ENCODE measurements at regions not wholly inside any gene's neighbourhood (a gene's known extent, or its start where the extent isn't known, plus 50 kb on each side); places are given as distances from the start of the nearest gene placed in this dataset.
"Not testable (repeated sequence)": the region's sequence is repeated elsewhere in the genome, so short reads cannot be mapped to it uniquely, and the experiment has no call there.

GRCh38 chr6:114862064-114862463 lies 519.2 kb upstream of the HS3ST5 start:
- Histone ChIP-seq H2AFZ (ENCODE audit: low read length, unreplicated experiment) (no peak overlapping the region), H3K27me3 (ENCODE audit: insufficient read depth, low read length) (no peaks in the 10 kb centered on the region), H3K27ac (ENCODE audit: low read depth, low read length) (no peak overlapping the region)

GRCh38 chr6:114844359-114844758 lies 501.5 kb upstream of the HS3ST5 start:
- Histone ChIP-seq H3K27me3 (ENCODE audit: insufficient read depth, low read length) (no peaks in the 10 kb centered on the region), H3K36me3 (ENCODE audit: insufficient read depth, low read length) (no peaks in the 10 kb centered on the region), H2AFZ (ENCODE audit: low read length, unreplicated experiment) (no peak overlapping the region), H3K27ac (ENCODE audit: low read depth, low read length) (no peak overlapping the region), H3K4me3 (ENCODE audit: low read depth, low read length) (no peak overlapping the region), H3K4me1 (ENCODE audit: control insufficient read depth, insufficient read depth, low read length, unreplicated experiment) (no peaks in the 10 kb centered on the region), H3K79me2 (ENCODE audit: control insufficient read depth, insufficient read depth, low read length, unreplicated experiment) (no peaks in the 10 kb centered on the region)

More at GRCh38 chr6:114862064-114862463, 519.2 kb upstream of the HS3ST5 start:
- H3K36me3 ChIP-seq (ENCODE audit: insufficient read depth, low read length): no peaks in the 10 kb centered on the region
- H3K4me1 ChIP-seq (ENCODE audit: control insufficient read depth, insufficient read depth, low read length, unreplicated experiment): no peaks in the 10 kb centered on the region
- H3K79me2 ChIP-seq (ENCODE audit: control insufficient read depth, insufficient read depth, low read length, unreplicated experiment): no peaks in the 10 kb centered on the region
- no peak overlapping the region for H3K4me3 ChIP-seq (ENCODE audit: low read depth, low read length)

- Histone ChIP-seq H3K27me3 (ENCODE audit: insufficient read depth, low read length) (no peaks in the 10 kb centered on the region), H3K79me2 (ENCODE audit: control insufficient read depth, insufficient read depth, low read length, unreplicated experiment) (no peaks in the 10 kb centered on the region), H3K4me1 (ENCODE audit: control insufficient read depth, insufficient read depth, low read length, unreplicated experiment) (no peaks in the 10 kb centered on the region), H3K36me3 (ENCODE audit: insufficient read depth, low read length) (no peaks in the 10 kb centered on the region), H3K27ac (ENCODE audit: low read depth, low read length) (no peak overlapping the region), H3K4me3 (ENCODE audit: low read depth, low read length) (no peak overlapping the region), H2AFZ (ENCODE audit: low read length, unreplicated experiment) (no peak overlapping the region)
These were observed 496.2 kb upstream of the HS3ST5 start for GRCh38 chr6:114839019-114839418.

GRCh38 chr6:114833211-114833610 lies 490.4 kb upstream of the HS3ST5 start:
- no peaks in the 10 kb centered on the region for H3K27me3 ChIP-seq (ENCODE audit: insufficient read depth, low read length)
- no peaks in the 10 kb centered on the region for H3K79me2 ChIP-seq (ENCODE audit: control insufficient read depth, insufficient read depth, low read length, unreplicated experiment)
- no peak overlapping the region for H3K27ac ChIP-seq (ENCODE audit: low read depth, low read length)
- H3K4me1 ChIP-seq (ENCODE audit: control insufficient read depth, insufficient read depth, low read length, unreplicated experiment): no peaks in the 10 kb centered on the region
- H3K36me3 ChIP-seq (ENCODE audit: insufficient read depth, low read length): no peaks in the 10 kb centered on the region
- H3K4me3 ChIP-seq (ENCODE audit: low read depth, low read length): no peak overlapping the region
- H2AFZ ChIP-seq (ENCODE audit: low read length, unreplicated experiment): no peak overlapping the region

- no peak overlapping the region for H3K4me3 ChIP-seq (ENCODE audit: low read depth, low read length)
These were observed 487.7 kb upstream of the HS3ST5 start for GRCh38 chr6:114830515-114830914.

GRCh38 chr6:114827135-114827534 lies 484.3 kb upstream of the HS3ST5 start:
- H2AFZ ChIP-seq (ENCODE audit: low read length, unreplicated experiment): no peak overlapping the region
- H3K4me1 ChIP-seq (ENCODE audit: control insufficient read depth, insufficient read depth, low read length, unreplicated experiment): no peaks in the 10 kb centered on the region
- no peaks in the 10 kb centered on the region for H3K79me2 ChIP-seq (ENCODE audit: control insufficient read depth, insufficient read depth, low read length, unreplicated experiment)
- H3K4me3 ChIP-seq (ENCODE audit: low read depth, low read length): no peak overlapping the region
- H3K27ac ChIP-seq (ENCODE audit: low read depth, low read length): no peak overlapping the region
- H3K36me3 ChIP-seq (ENCODE audit: insufficient read depth, low read length): no peaks in the 10 kb centered on the region
- no peaks in the 10 kb centered on the region for H3K27me3 ChIP-seq (ENCODE audit: insufficient read depth, low read length)

More at GRCh38 chr6:114830515-114830914, 487.7 kb upstream of the HS3ST5 start:
- Histone ChIP-seq H3K36me3 (ENCODE audit: insufficient read depth, low read length) (no peaks in the 10 kb centered on the region), H3K27ac (ENCODE audit: low read depth, low read length) (no peak overlapping the region), H3K4me1 (ENCODE audit: control insufficient read depth, insufficient read depth, low read length, unreplicated experiment) (no peaks in the 10 kb centered on the region), H3K79me2 (ENCODE audit: control insufficient read depth, insufficient read depth, low read length, unreplicated experiment) (no peaks in the 10 kb centered on the region), H2AFZ (ENCODE audit: low read length, unreplicated experiment) (no peak overlapping the region), H3K27me3 (ENCODE audit: insufficient read depth, low read length) (no peaks in the 10 kb centered on the region)

- H3K4me1 ChIP-seq (ENCODE audit: control insufficient read depth, insufficient read depth, low read length, unreplicated experiment): no peaks in the 10 kb centered on the region
- no peaks in the 10 kb centered on the region for H3K36me3 ChIP-seq (ENCODE audit: insufficient read depth, low read length)
- H2AFZ ChIP-seq (ENCODE audit: low read length, unreplicated experiment): no peak overlapping the region
- no peaks in the 10 kb centered on the region for H3K27me3 ChIP-seq (ENCODE audit: insufficient read depth, low read length)
- no peaks in the 10 kb centered on the region for H3K79me2 ChIP-seq (ENCODE audit: control insufficient read depth, insufficient read depth, low read length, unreplicated experiment)
- no peak overlapping the region for H3K4me3 ChIP-seq (ENCODE audit: low read depth, low read length)
- H3K27ac ChIP-seq (ENCODE audit: low read depth, low read length): no peak overlapping the region
These were observed 481.6 kb upstream of the HS3ST5 start for GRCh38 chr6:114824409-114824808.

- Histone ChIP-seq H3K36me3 (ENCODE audit: insufficient read depth, low read length) (no peaks in the 10 kb centered on the region), H3K27me3 (ENCODE audit: insufficient read depth, low read length) (no peaks in the 10 kb centered on the region), H3K79me2 (ENCODE audit: control insufficient read depth, insufficient read depth, low read length, unreplicated experiment) (no peaks in the 10 kb centered on the region), H3K4me1 (ENCODE audit: control insufficient read depth, insufficient read depth, low read length, unreplicated experiment) (no peaks in the 10 kb centered on the region), H3K4me3 (ENCODE audit: low read depth, low read length) (no peak overlapping the region), H2AFZ (ENCODE audit: low read length, unreplicated experiment) (no peak overlapping the region), H3K27ac (ENCODE audit: low read depth, low read length) (no peak overlapping the region)
These were observed 473.9 kb upstream of the HS3ST5 start for GRCh38 chr6:114816678-114817077.

- Histone ChIP-seq H2AFZ (ENCODE audit: low read length, unreplicated experiment) (no peak overlapping the region), H3K4me1 (ENCODE audit: control insufficient read depth, insufficient read depth, low read length, unreplicated experiment) (no peaks in the 10 kb centered on the region), H3K27ac (ENCODE audit: low read depth, low read length) (no peak overlapping the region), H3K36me3 (ENCODE audit: insufficient read depth, low read length) (no peaks in the 10 kb centered on the region), H3K79me2 (ENCODE audit: control insufficient read depth, insufficient read depth, low read length, unreplicated experiment) (no peaks in the 10 kb centered on the region), H3K4me3 (ENCODE audit: low read depth, low read length) (no peak overlapping the region), H3K27me3 (ENCODE audit: insufficient read depth, low read length) (no peaks in the 10 kb centered on the region)
These were observed 467.6 kb upstream of the HS3ST5 start for GRCh38 chr6:114810468-114810867.

GRCh38 chr6:114805426-114805825 lies 462.6 kb upstream of the HS3ST5 start:
- not testable (repeated sequence) for H3K4me1 ChIP-seq (ENCODE audit: control insufficient read depth, insufficient read depth, low read length, unreplicated experiment); H3K4me3 ChIP-seq (ENCODE audit: low read depth, low read length); H3K27me3 ChIP-seq (ENCODE audit: insufficient read depth, low read length); H3K27ac ChIP-seq (ENCODE audit: low read depth, low read length); H3K79me2 ChIP-seq (ENCODE audit: control insufficient read depth, insufficient read depth, low read length, unreplicated experiment); H2AFZ ChIP-seq (ENCODE audit: low read length, unreplicated experiment); H3K36me3 ChIP-seq (ENCODE audit: insufficient read depth, low read length)

- no peak overlapping the region for H3K27ac ChIP-seq (ENCODE audit: low read depth, low read length)
- no peaks in the 10 kb centered on the region for H3K4me1 ChIP-seq (ENCODE audit: control insufficient read depth, insufficient read depth, low read length, unreplicated experiment)
- no peaks in the 10 kb centered on the region for H3K36me3 ChIP-seq (ENCODE audit: insufficient read depth, low read length)
- no peaks in the 10 kb centered on the region for H3K27me3 ChIP-seq (ENCODE audit: insufficient read depth, low read length)
- no peak overlapping the region for H2AFZ ChIP-seq (ENCODE audit: low read length, unreplicated experiment)
- no peak overlapping the region for H3K4me3 ChIP-seq (ENCODE audit: low read depth, low read length)
- H3K79me2 ChIP-seq (ENCODE audit: control insufficient read depth, insufficient read depth, low read length, unreplicated experiment): no peaks in the 10 kb centered on the region
These were observed 453.8 kb upstream of the HS3ST5 start for GRCh38 chr6:114796576-114796975.

All from ACC112 (cell line).